G401 (cell line): ENCODE measurements at regions not wholly inside any gene's neighbourhood (a gene's known extent, or its start where the extent isn't known, plus 50 kb on each side); places are given as distances from the start of the nearest gene placed in this dataset.

ENCODE experiments used
- DNase-seq: peaks from one replicate; pipeline ENCODE4 v3.0.0-alpha.2; 2015; ENCODE audit warnings: low spot score
- in situ Hi-C: cut with HindIII; loops from 2 replicates; pipeline ENCODE4 v1.10.0; 2016; ENCODE audit warnings: low sequenced_read_pairs, mixed read lengths

DNA sequence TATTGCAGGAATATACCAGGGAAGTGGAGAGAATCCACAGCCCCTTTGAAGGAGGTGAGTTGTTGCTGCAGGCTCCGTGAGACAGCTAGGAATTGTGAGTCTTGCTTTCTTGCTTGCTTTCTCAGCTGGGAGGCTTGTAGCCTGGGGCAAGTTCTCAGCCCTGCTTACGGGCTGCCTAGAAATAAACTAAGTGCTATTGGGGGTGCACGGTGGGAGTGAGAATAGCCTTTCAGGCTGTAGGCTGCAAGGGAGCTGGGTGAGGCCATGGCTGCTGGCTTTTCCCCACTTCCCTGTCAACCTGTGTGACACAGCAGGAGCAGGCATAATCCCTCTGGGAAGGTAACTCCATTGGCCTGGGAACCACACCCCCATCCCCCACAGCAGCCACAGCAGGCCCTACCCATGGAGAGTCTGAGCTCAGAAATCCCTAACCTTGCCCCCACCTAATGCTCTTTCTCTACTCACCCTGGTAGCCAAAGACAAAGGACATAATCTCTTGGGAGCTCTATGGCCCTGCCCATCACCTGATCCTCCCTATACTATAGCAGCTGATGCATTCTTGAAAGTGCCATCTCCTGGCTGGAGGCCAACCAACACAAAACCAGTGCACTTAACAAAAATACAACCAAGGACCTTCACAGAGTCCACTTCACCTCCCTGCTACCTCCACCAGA lies 113.0 kb downstream of the MMRN1 start:
- DNase-seq, result no peak
- in situ Hi-C loops, result no loop called here

DNA sequence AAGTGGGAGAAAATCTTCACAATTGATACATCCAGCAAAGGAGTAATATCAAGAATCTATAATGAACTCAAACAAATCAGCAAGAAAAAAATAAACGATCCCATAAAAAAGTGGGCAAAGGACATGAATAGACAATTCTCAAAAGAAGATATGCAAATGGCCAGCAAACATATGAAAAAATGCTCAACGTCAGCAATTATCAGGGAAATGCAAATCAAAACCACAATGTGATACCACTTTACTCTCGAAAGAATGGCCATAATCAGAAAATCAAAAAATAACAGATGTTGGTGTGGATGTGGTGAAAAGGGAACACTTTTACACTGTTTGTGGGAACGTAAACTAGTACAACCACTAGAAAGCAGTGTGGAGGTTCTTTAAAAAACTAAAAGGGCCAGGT lies 114.3 kb upstream of the CCSER1 start:
- no peak for DNase-seq

DNA sequence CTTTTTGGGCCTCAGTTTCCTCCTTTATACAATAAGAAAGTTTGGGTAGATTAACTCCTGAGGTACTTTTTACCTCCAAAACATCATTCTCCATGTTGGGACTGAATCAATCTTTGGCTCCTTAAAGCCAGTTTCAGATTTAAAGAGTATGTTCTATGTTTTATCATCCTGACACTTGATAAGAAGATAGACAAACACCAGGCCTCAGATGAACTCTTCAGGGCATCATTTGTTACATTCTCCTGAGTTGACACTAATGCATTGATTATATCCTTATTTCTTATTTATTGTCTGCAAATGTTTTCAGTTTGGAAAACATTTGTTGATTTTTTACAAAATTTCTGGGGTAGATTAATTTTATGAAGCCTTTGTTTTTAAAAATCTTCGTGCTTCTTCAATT lies 102.7 kb upstream of the CCSER1 start:
- DNase-seq, result no peak
- in situ Hi-C loops, result no loop called here

More for the DNA sequence above, 114.3 kb upstream of the CCSER1 start:
- in situ Hi-C loops, result no loop called here

DNA sequence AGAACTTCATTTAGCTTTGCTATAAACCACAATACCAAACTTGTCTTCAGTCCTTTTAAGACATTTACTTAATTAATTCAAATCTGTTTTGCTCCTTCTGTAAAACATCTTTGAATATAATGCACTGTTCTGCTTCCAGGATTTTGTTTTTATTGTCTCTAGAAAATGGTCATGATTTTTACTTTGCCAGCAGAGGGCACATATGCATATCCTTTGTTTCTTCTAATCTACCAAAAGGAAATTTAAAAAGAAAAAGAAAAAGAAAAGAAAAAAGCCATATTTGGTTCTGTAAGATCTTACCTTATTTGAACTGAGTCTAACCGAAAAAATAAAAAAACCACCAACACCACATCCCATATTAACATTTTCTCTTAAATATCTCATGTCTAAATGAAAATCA lies 101.9 kb upstream of the CCSER1 start:
- peak; percentile 25 for DNase-seq
- in situ Hi-C loops, result no loop called here

DNA sequence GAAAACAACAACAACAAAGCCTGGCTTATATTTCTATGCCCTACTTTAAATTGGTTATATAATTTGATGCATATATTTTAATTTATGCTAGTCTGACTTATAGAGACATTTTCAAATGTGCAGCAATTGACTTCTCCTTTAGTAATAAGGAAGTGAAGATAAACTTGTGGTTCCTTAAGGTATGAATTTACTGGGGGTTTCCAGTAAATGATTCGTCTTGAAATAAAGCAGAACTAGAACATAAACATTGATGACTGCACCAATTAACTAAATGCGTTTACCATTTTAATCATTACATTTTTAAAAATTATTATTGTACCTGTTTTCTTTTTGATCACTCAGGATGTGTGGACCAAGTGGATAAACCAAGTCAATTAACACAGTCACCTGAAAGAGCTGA lies 99.6 kb upstream of the CCSER1 start:
- DNase-seq, result no peak
- in situ Hi-C loops, result no loop called here

DNA sequence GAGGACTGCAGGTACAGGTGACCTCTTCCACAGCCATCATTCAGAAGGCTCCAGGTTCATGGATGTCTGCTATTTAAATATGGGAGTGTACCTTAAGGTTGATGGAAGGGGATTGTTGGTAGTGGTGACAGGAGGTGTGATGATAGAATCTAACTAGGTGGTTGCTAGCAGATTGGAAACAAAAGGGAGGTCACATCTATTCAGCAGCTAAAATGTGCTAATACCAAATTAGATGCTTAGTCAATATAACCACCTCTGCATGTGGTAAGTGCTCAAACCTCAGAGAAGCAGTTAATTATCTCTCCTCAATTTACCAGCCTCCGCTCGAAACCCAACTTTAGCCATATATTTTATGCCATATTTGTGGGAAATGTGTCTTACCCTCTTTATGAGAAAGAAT lies 98.7 kb upstream of the CCSER1 start:
- in situ Hi-C loops, result no loop called here
- DNase-seq, result no peak

DNA sequence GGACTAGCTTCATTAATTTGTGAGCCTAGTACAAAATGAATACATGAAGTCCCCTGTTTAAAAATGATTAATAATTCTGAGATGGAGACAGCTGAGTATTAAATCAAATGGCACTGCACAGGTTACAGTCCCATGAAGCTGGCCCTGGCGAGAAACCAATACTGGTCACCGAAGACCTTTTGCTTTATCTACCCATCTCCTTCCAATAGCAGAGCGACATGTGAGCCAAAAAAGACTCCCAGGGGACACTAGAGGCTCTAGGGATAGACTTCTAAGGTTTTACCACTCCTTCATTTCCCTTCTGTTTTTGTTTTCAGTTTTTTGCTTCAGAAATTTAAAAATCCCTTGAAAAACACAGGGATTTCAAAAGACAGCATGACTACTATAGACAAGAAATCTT lies 97.0 kb upstream of the CCSER1 start:
- no peak for DNase-seq
- in situ Hi-C loops, result no loop called here

DNA sequence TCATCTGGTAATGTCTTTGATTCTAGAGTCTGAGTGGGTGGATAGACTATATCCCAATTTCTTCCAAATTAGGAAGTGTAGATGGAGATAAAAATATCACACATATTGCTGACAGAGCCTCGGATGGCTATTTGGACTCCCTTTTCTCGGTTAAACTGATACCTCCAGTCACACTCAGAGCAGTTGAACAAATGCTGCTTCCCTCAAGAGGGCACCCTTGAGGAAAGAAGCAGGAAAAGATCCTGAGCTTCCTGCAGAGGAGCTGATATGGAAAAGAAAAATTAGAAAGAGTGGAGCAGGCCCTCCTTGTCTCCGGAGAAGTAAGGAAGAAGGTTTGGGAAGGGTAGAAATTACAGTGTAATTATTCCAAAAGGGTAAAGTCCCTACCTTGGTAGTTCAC lies 96.2 kb upstream of the CCSER1 start:
- DNase-seq, result peak; percentile 30
- in situ Hi-C loops, result no loop called here

DNA sequence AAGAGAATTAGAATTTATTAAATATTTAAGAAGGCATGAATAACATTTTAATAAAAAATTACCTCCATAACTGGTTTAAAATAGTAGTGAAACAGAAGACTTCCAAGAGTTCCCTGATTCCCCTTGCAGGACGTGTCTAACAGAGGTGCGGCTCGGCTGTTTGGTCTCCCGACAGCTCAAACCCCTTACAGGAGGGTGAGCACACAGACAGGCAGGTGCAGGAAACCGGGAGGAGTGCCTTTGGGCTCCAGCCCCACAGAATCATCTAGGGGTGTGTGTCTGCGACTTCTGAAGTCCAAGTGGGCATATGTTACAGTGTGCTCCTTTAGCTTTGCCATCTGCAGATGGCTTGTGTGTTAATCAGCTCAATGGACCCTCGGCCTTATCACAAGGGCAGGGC lies 88.1 kb upstream of the CCSER1 start:
- no peak for DNase-seq
- in situ Hi-C loops, result no loop called here

DNA sequence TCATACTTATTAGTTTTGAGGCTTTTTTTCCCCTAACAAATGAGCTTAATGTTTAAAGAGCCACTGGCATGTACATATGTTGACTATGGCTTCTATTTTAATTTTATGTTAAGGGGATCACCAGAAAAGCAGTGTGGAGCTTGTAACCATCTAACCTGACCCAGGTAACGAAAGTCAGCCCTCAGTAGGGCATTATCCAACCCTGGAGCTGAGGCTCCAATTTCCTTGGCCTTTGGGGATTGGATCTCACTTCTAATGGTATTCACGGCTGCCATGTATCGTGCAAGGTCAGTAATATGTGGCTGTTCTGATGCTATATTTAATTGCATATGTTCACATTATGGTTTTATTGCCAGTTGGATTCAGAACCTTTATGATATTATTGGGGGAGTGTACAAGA lies 75.2 kb upstream of the CCSER1 start:
- in situ Hi-C loops, result no loop called here
- no peak for DNase-seq

DNA sequence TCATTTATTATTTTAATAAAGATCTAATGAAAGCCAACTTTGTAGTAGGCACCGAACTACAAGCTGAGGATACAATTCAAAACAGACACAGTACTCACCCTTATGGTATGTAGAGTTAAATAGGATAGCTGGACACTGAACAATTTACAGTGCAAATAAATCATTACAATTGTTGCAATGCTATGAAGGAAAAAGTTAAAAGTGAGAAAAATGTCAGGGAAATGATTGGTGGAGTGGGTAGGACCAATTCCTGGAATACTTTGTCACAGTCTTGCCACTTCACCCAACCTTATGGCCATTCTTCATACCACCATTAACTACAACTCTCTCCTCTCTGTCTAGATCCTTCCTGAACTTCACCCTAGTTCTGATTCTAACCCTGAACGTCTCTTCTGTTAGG lies 70.1 kb upstream of the CCSER1 start:
- in situ Hi-C loops, result no loop called here
- no peak for DNase-seq

DNA sequence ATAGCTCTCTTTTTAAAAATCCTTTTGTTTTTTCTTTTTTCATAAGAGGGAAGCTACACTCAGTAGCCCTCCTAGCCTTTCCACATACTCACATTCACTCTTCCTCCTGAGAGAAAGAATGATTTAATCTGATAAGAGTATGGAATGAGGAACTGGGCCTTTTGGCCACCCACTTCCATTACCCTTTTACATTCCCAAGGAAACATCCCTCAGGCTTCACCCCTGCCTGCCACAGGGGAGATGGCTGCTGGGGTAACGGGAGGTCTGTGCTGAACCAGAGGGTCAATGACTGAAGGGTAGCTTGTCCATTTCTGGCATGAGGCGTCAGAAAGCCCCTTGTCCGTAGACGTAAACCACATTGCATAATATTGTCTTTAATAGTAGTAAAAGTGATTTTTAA lies 67.2 kb upstream of the CCSER1 start:
- in situ Hi-C loops, result no loop called here
- no peak for DNase-seq

DNA sequence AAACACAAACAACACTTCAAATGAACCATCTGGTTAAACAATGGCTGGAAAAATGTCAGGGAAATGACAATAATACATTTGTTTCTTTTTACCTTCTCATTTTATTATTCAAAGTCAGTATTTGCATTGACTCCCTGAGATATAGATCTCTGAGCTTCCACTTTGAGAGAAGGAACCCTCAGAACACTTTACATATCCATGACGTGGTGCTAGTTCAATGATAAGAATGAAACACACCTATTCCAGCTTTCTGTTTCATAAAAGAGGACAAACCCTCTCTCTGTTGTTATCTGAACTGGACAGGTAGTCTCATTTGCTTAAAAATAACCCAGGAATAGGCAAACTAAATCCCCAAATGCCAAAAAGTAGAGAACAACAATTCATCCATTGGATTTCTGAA lies 65.3 kb upstream of the CCSER1 start:
- in situ Hi-C loops, result no loop called here

DNA sequence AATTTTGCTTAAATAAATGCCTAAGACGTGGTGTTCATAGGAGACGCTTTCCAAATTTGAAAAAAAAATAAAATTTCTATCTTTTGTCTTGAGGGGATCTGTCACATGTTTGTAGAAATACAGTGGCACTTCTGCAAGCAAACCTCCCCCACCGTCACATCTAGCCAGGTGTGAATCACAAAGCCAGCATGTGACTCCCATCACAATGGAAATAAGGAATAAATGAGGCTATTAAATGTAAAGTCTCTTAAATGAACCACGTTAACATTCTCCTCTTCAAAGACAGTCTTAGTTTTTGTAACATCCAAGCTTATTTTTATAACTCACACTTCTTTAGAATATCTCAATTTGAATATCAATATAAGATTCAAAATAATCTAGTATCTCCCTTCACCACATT lies 63.0 kb upstream of the CCSER1 start:
- in situ Hi-C loops, result no loop called here
- no peak for DNase-seq

More for the DNA sequence above, 65.3 kb upstream of the CCSER1 start:
- no peak for DNase-seq

DNA sequence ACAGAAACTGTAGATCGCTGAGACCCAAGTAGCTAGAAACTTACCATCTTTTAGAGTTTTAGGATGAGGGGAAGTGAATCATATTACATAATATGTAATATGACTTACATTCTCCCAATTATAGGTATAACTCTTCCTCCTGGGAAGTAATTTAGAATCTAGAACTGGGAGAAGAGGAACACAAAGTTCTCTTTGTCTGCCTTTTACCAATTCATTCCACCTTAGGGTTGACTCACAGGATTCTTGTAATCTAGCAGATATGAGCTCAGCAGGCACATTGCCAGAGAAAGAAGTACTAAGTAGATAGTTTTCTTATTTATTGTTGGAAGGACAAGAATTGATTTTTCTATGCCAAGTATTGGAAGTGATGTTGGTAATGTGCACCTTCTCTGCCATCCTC lies 58.0 kb upstream of the CCSER1 start:
- DNase-seq, result no peak
- in situ Hi-C loops, result no loop called here

DNA sequence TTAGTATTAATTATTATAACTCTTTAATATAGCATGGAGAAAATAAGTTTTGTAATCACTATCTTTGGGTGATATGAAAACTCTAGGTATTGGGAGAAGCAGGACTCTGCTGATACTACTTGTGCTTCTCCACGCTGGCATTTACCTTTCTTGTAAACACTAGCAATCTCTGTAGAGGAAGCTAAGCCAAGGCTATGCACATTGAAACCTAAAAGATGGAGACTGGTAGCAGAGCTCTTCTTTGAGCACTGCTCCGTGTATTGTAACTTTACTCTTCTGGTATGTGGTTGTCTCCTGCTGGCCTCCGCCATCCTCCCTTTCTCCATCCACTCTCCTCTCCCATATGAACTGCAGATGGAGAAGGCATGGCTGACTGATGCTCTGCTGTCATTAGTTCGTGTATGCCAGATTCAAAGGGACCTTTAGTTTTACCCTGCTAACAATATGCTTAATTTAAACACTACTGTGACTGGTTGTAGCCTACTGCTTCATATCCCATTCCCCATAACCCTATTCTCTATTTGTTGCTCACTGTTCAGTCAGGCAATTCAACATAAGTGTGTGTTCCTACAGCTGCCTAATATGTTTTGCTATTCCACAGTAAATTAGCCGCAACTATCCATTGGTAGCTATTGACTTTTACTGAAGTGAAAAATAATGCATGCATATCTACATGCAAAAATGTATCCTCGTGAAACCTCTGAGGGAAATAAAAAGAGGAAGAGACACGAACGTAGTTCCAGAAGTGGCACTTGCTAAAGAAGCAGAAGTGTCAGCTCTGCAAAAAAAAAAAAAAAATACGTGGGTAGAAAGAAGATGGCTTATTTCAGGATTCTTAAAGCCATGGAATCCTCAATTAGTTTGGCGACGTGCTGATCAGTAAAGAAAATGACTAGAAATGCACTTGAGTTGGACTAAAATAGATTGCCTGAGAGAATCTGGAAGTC lies 55.6 kb upstream of the CCSER1 start:
- no peak for DNase-seq
- in situ Hi-C loops, result no loop called here

DNA sequence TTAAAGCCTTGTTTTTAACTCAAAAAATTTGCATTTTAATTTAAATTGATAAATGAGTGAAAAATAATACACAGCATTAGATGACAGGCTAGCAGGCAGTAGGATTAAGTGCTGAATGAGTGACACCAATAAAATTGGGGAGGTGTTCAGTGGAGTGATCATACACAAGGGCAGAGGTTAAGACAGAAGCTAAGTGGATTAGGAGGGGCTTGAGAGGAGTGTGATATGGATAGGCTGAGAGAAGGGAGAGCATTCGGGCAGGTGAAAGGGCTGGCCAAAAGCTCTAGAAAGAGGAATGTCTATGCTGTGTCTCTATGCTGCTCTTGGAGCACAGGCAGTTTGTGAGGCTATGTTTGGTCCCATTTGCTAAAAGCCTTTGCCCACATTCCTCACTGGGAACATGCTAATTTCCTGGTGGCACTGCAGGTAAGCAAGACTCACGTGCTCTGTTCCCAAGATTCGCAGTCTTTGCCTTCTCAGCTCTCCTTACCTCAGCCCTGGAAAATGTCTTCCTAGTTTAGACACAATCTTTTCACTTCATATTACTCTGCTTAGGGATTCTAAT lies 52.8 kb upstream of the CCSER1 start:
- DNase-seq, result no peak
- in situ Hi-C loops, result no loop called here
